ENCODE measurements at regions not wholly inside any gene's neighbourhood (a gene's known extent, or its start where the extent isn't known, plus 50 kb on each side); places are given as distances from the start of the nearest gene placed in this dataset.

DNA sequence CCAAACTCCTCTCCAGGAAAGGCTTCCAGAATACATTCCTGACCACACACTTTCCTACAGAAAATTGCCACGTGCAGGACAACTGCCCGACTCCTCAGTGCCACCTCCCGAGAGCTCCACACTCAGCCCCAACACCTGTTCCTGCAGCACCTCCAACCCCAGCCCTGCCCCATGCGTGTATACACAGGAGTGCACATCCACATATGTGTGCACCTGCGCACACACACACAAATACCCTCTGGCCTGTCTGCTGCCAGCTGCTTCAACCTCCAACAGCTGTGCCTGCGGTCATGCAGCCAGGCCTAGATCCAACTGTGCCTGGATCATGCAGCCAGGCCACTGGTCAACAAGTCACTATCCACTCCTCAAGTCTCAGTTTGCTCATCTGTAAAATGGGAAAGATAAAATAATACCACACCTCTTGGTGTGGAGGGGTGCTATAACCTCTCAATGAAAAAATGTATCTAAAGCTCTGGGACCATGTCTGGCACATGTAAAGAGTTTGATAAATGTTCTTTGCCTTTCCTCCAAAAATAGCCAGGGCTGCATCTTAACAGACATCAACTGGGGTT, 152.1 kb upstream of the ID2 start:
- no peak for DNase-seq

- no peak for DNase-seq
Measured at GRCh38 chr2:8531481-8531880, 150.4 kb upstream of the ID2 start.

GRCh38 chr2:8532438-8532837, 149.4 kb upstream of the ID2 start:
- DNase-seq: no peak

DNA sequence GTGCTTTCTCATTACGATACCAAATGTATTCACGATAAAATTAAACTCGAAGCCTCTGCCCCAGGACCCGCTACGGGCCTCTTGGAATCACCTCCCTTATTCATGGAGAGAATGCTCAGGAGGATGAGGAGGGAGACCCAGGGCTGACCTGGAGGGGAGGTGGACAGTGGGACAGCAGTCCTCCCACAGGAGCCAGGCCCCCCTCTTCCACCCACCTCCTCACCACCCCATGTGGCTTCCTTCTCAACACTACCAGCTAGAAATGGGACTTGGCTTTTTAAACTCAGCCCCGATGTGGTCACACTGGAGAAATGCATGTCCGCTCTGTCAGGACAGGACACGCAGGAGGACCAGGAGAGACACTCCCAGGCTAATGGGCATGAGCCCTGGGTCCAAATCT, 147.9 kb upstream of the ID2 start:
- DNase-seq: no peak

DNA sequence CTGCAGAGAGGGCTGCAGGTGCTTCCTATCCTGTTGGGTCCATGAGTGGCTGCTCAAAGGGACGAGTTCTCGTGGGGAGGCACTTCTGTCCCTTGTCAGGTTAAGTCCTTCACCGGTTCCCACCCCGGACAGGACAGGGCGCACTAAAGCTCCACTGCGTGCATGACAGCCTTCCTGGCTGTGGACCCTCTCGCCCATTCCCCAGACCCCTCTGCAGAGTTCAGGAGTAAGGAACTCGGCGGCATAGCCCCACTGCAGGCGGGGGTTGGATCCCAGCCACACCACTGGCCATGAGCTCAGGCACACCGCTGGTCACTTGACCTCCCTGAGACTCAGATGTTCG, 147.5 kb upstream of the ID2 start:
- no peak for DNase-seq

- DNase-seq: no peak
Measured at GRCh38 chr2:8534729-8535468, 147.0 kb upstream of the ID2 start.

- DNase-seq: no peak
Measured at GRCh38 chr2:8535469-8535795, 146.4 kb upstream of the ID2 start.

- DNase-seq: no peak
Measured at GRCh38 chr2:8535821-8536685, 145.8 kb upstream of the ID2 start.

GRCh38 chr2:8536686-8537561, 144.9 kb upstream of the ID2 start:
- no peak for DNase-seq

DNA sequence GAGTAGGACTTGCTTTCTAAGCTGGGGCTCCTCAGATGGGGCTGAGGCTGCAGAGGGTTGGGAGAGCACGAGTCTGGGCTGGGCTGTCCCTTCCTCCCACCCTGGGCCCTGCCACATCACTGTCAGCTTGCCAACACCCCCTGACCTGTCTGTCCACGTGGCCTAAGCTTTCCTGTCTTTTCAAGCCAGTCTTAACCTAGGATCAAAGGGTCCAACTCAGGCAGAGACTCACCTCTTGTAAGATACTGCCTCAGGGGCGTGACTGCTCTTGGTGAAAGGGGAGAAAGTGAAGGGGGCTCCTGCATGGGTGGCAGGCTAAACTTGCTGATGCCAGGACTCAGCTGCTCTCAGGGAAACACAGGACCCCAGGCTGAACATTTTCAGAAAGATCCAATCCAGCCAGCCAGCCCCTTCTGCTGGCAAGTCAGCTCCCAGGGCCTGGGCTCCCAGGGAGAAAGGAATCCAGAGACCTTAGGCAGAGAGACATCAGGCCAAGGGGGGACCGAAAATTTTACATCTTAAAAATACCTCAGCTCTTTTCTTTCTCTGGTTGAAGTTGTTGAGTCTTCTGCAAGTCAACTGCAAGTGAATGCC, 144.2 kb upstream of the ID2 start:
- DNase-seq: no peak

DNA sequence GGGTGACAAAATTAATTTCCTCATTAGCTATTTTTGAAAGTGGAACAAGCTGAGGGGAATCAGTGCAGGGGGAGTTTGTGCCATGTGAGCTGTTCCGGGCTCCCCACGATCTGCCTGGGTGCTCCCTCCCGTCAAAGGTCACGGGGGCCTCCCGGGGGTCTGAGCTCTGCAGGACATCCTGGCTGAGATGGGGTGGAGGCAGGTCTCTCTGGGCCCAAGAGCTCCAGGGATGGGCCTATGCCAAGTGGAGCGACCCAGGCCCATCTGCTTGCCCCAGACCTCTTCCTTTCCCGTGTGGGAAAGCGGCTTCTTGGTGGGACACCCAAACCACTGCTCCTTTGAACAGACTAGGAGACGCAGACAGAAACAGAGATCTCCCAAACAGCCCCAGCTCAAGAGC, 143.3 kb upstream of the ID2 start:
- no peak for DNase-seq

GRCh38 chr2:8538931-8539621, 142.8 kb upstream of the ID2 start:
- DNase-seq: no peak

DNA sequence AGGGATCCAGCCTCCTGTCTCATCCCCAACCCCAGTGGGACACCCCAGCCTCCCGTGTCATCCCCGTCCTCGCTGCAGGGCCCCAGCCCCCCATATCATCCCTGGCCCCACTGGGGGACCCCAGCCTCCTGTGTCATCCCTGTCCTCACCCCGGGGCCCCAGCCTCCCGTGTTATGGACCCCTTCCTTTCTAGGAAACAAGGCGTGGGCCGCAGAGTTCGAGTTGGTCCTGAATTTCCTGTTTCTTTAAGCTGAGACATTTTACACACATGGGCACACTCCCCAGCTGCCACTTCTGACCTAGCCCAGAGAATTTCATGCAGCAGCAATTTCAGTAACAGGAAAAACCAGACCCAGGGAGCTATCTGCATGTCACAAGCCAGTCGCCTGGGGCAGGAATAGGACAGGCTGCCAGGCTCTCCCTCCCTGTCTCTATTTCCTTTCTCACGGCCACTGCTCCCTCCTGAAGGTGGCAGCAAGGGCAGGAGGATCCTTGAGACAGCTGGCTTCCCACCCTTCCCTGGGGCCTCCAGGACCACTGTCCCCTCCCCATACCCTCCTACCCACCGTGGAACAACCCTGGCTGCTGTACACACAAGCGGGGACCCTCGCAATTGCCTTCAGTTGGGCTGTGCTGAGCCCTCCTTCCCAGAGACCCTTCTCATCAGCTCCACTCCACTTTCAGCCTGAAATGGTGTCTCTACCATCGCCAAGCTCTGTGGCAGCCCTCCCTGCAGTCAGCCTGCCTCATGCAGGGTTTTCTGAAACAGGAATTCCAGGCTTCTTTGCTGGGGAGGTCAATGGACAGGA, 141.9 kb upstream of the ID2 start:
- no peak for DNase-seq

DNA sequence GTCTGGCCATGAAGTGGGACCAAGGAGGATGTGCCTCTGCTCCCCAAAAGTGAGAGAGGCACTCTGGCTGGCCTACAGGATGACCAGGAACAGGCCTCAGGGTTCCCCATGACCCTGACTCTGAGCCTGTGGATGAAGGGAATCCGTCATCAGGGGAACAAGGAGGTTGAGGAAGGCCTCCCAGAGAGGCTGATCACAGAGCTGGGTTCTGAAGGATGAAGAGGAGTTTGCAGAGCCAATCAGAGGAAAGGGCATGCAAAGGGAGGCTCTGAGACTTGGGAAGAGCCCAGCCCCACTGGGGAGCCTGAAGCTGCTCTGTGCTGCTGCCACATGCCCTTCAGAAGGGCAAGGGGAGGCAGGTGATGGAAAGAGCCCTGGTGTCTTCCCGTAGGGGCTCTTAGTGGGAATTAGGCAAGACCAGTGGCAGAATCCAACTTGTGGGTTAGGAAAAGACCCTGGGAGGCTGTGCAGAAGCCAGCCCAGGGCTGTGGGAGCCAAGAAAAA, 141.3 kb upstream of the ID2 start:
- no peak for DNase-seq

GRCh38 chr2:8541223-8541622, 140.6 kb upstream of the ID2 start:
- no peak for DNase-seq

DNA sequence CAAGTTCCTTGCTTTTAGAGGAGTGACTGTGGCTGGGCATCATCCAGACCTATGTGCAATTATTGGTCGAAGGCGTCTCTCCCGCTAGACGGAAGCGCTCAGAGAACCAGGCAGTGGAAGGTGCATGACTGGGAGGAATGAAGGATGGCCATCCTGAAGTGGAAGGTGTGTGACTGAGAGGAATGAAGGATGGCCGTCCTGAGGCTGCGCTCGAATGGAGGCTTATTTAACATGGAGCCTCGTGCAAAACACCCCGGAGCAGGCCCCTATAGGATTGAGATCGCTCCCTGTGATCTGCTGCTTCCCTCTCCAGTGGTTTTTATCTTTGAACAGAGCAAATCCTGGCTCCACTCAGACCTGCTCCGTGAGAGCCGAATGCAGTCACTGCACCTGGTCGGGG, 140.2 kb upstream of the ID2 start:
- no peak for DNase-seq

GRCh38 chr2:8542381-8543059, 139.3 kb upstream of the ID2 start:
- no peak for DNase-seq

- DNase-seq: no peak
Measured at GRCh38 chr2:8543060-8543382, 138.8 kb upstream of the ID2 start.

- peak; percentile 92 for DNase-seq
Measured at GRCh38 chr2:8543383-8544170, 138.3 kb upstream of the ID2 start.
